T-cell (primary cell): ENCODE measurements at regions not wholly inside any gene's neighbourhood (a gene's known extent, or its start where the extent isn't known, plus 50 kb on each side); places are given as distances from the start of the nearest gene placed in this dataset.

ENCODE experiments used
- ATAC-seq, 4 experiments: fragments of 200-7000 bp in 3 of 4; fragments of 150-1000 bp in 1 of 4; cut with Tn5 transposase; replicated peaks in 1 of 4; 1 replicate in 3 of 4; 2 replicates in 1 of 4; pipeline ENCODE4 v1.10.0; 2021; ENCODE audit warnings: moderate library complexity in 3 of 4, mild to moderate bottlenecking in 2 of 4, moderate number of reproducible peaks in 1 of 4
- CTCF ChIA-PET, 2 donors: fragments of 300-600 bp; sonication (Branson Sonifier 250); formaldehyde crosslinking; loops; one replicate each; lab custom pipeline; 2022; ENCODE audit warnings: antibody characterized with exemption in 2 of 2; lab: Charles Lee
- POLR2A ChIA-PET, 2 donors: fragments of 300-600 bp; sonication (Branson Sonifier 250); formaldehyde crosslinking; loops; one replicate each; lab custom pipeline; 2022; ENCODE audit warnings: antibody characterized with exemption in 2 of 2; lab: Charles Lee
- DNase-seq, 35 experiments: peaks; one replicate each; pipeline versions ENCODE4 v3.0.0 to v3.0.0-alpha.2; 2013 to 2023
- H3K27ac ChIP-seq: one replicate; pipeline ENCODE4 v1.5.1; 2013; ENCODE audit warnings: low read length
- H3K27me3 ChIP-seq, 2 experiments: replicated peaks in 1 of 2; 1 replicate in 1 of 2; 2 replicates in 1 of 2; pipeline versions ENCODE4 v1.6.1 to v1.7.0; 2013; ENCODE audit warnings: low read length in 1 of 2, mixed read lengths in 1 of 2; ENCODE audit not compliant: control insufficient read depth in 2 of 2, insufficient read depth in 2 of 2; ENCODE audit errors: extremely low read depth in 1 of 2
- H3K36me3 ChIP-seq, 2 donors: 1 replicate in 1 of 2; 2 replicates in 1 of 2; pipeline versions ENCODE4 v1.6.1 to v1.7.0; 2013; ENCODE audit warnings: low read length in 1 of 2; ENCODE audit not compliant: control insufficient read depth in 2 of 2, insufficient read depth in 1 of 2; ENCODE audit errors: extremely low read depth in 1 of 2
- H3K4me1 ChIP-seq, 2 experiments: 1 replicate in 1 of 2; 2 replicates in 1 of 2; pipeline versions ENCODE4 v1.6.1 to v1.7.0; 2013; ENCODE audit warnings: low read length in 2 of 2, mixed read lengths in 1 of 2; ENCODE audit not compliant: insufficient read depth in 2 of 2, control insufficient read depth in 1 of 2; ENCODE audit errors: extremely low read depth in 1 of 2
- H3K4me3 ChIP-seq, 2 donors: 1 replicate in 1 of 2; 2 replicates in 1 of 2; pipeline versions ENCODE4 v1.5.1 to v1.7.0; 2013; ENCODE audit warnings: mild to moderate bottlenecking in 2 of 2, low read length in 1 of 2, moderate library complexity in 1 of 2; ENCODE audit not compliant: control insufficient read depth in 1 of 2; ENCODE audit errors: extremely low read depth in 1 of 2
- H3K9me3 ChIP-seq: 2 replicates; pipeline ENCODE4 v1.7.0; 2013
- H3K27ac Mint-ChIP-seq, 2 donors: one replicate each; pipeline ENCODE4 v1.8.0; 2020 to 2021; ENCODE audit warnings: mild to moderate bottlenecking in 2 of 2, mixed read lengths in 2 of 2
- H3K27me3 Mint-ChIP-seq, 2 donors: one replicate each; pipeline ENCODE4 v1.8.0; 2021 to 2022; ENCODE audit warnings: mixed read lengths in 2 of 2
- H3K36me3 Mint-ChIP-seq: one replicate; pipeline ENCODE4 v1.8.0; 2021; ENCODE audit warnings: mixed read lengths
- H3K4me1 Mint-ChIP-seq, 3 donors: one replicate each; pipeline ENCODE4 v1.8.0; 2020 to 2022; ENCODE audit warnings: mixed read lengths in 3 of 3, mild to moderate bottlenecking in 1 of 3
- H3K4me3 Mint-ChIP-seq, 3 donors: one replicate each; pipeline ENCODE4 v1.8.0; 2020 to 2022; ENCODE audit warnings: mild to moderate bottlenecking in 3 of 3, mixed read lengths in 3 of 3, moderate library complexity in 3 of 3
- H3K9me3 Mint-ChIP-seq, 3 donors: one replicate each; pipeline ENCODE4 v1.8.0; 2020 to 2022; ENCODE audit warnings: mixed read lengths in 3 of 3
- WGBS: methylation state at CpG from one replicate; pipeline ENCODE4 v1.1.5; 2013; ENCODE audit warnings: missing lambda C conversion rate; ENCODE audit not compliant: insufficient coverage; 5-methylcytosine and 5-hydroxymethylcytosine counted together

DNA sequence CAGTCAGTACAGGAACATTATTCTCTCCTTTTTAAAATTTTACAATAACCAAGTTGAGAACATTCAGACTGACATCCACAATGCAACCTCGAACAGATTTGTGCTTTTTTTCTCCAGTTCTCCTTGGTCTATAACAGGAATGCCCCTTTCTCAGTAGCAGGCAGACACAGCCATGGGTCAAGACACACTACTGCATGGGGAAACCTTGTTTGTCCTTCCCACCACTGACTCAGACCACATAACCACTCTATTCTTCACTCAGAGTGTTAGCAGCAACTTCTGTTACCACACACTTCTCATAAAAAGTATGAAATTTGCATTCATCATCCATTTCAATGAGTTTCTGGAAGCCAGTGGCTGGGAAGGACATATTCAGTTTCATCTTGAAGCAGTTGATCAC lies 421.7 kb downstream of the ADRA2A start:
- WGBS, result 25% methylated on average over 1 of the region's 1 CpG
- Mint-ChIP-seq H3K9me3 (peaks cover 2 to 13% (median 5%) of the 10 kb centered on the region in 3 donors), H3K36me3 (no peaks in the 10 kb centered on the region), H3K27ac (no peak overlapping the region), H3K4me3 (no peak overlapping the region), H3K27me3 (peaks cover 16 to 21% of the 10 kb centered on the region in 2 donors), H3K4me1 (no peaks in the 10 kb centered on the region)
- H3K4me1 ChIP-seq, result no peaks in the 10 kb centered on the region
- ATAC-seq, result no peak
- POLR2A ChIA-PET, result no interaction called here
- no peaks in the 10 kb centered on the region for H3K36me3 ChIP-seq
- H3K27ac ChIP-seq, result no peak overlapping the region
- CTCF ChIA-PET, result no interaction called here
- no peak overlapping the region for H3K4me3 ChIP-seq
- no peak for DNase-seq
- H3K9me3 ChIP-seq, result no peaks in the 10 kb centered on the region
- peaks cover 0 to 3% of the 10 kb centered on the region in 2 experiments for H3K27me3 ChIP-seq

DNA sequence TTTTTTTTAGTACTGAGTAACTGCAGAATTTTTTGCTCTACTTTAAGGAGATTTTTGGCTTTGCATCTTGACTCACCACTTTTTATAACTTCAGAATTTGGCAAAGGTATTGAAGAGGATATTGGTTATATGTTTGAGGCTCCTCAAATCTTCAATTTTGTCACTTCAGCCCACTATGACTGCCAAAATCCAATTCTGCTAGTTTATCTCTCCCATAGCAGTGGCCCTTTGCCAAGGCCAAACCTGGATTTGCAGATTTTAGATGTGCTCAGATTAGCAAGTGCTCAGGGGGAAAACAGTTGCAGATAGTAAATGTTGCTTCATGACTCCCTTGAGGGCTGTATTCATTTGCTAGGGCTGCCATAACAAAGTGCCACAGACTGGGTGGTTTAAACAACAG lies 427.5 kb downstream of the ADRA2A start:
- Histone ChIP-seq H3K27ac (no peak overlapping the region), H3K27me3 (no peaks in the 10 kb centered on the region), H3K36me3 (no peaks in the 10 kb centered on the region), H3K4me3 (no peak overlapping the region), H3K4me1 (no peaks in the 10 kb centered on the region), H3K9me3 (no peaks in the 10 kb centered on the region)
- DNase-seq (no peak), ATAC-seq (no peak)
- CTCF ChIA-PET, result no interaction called here
- H3K4me1 Mint-ChIP-seq, result no peaks in the 10 kb centered on the region
- peaks cover 3 to 11% (median 4%) of the 10 kb centered on the region in 3 donors for H3K9me3 Mint-ChIP-seq
- POLR2A ChIA-PET, result no interaction called here
- no peak overlapping the region for H3K27ac Mint-ChIP-seq
- no peaks in the 10 kb centered on the region for H3K36me3 Mint-ChIP-seq
- H3K4me3 Mint-ChIP-seq, result no peak overlapping the region
- peaks cover 4 to 7% of the 10 kb centered on the region in 2 donors for H3K27me3 Mint-ChIP-seq

DNA sequence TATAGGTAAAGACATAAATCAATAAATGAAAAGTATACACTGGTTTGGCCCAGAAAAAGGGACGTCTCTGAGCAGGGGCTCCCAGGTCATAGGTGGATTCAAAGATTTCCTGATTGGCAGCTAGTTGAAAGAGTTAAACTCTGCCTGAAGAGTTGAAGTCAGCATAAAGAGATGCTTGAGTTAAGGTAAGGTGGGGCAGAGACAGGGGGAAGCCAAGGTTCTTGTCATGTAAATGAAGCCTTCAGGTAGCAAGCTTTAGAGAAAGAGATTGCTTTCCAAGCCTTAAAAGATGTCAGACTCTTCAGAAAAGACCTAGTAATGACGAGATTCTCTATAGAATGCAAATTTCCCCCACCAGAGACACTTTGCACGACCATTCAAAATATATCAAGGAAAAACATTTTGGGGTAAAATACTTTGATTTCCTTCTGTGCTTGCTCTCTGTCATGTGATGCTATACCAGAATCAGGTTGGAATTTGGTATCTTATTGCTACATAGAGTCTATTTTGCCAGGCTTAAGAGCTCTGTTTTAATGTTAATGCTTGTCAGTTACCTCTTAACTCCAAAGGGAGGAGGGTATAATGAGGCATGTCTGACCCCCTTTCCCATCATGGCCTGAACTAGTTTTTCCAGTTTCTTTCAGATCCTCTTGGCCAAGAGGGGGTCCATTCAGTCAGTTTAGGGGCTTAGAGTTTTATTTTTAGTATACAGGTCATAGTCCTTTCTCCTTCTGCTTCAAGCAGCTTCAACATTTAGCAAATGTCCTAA lies 429.6 kb downstream of the ADRA2A start:
- no peaks in the 10 kb centered on the region for H3K36me3 ChIP-seq
- Mint-ChIP-seq H3K27me3 (peaks cover 7 to 11% of the 10 kb centered on the region in 2 donors), H3K4me3 (no peak overlapping the region), H3K27ac (no peak overlapping the region), H3K9me3 (peaks cover 3 to 11% (median 4%) of the 10 kb centered on the region in 3 donors), H3K36me3 (no peaks in the 10 kb centered on the region), H3K4me1 (no peaks in the 10 kb centered on the region)
- no peaks in the 10 kb centered on the region for H3K9me3 ChIP-seq
- H3K4me1 ChIP-seq, result no peaks in the 10 kb centered on the region
- H3K27me3 ChIP-seq, result no peaks in the 10 kb centered on the region
- ChIA-PET CTCF (no interaction called here), POLR2A (no interaction called here)
- ATAC-seq (no peak), DNase-seq (no peak)
- WGBS, result 20% methylated on average over 1 of the region's 3 CpGs
- no peak overlapping the region for H3K27ac ChIP-seq
- no peak overlapping the region for H3K4me3 ChIP-seq

DNA sequence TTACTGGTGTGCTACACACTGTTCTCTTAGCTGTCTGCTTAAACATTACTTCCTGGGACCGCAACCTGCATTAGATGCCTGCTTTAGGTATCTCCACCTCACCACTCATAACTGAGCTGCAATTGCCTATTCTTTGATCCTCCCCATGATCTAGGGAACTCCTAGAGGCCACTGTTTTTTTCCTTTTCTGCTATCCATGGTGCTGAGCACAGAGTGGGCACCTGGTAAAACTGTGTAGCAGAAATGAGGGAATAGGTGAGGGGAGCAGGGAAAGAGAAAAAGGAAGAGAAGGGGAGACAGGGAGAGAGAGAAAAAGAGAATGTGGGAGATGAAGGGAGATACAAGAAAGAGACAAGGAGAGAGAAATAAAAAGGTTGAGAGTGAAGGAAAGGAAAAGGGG lies 434.9 kb downstream of the ADRA2A start:
- POLR2A ChIA-PET, result no interaction called here
- no peaks in the 10 kb centered on the region for H3K4me1 Mint-ChIP-seq
- ATAC-seq, result no peak
- no peak overlapping the region for H3K27ac Mint-ChIP-seq
- DNase-seq, result no peak
- Histone ChIP-seq H3K36me3 (no peaks in the 10 kb centered on the region), H3K9me3 (no peaks in the 10 kb centered on the region), H3K27ac (no peak overlapping the region), H3K27me3 (no peaks in the 10 kb centered on the region), H3K4me3 (no peak overlapping the region), H3K4me1 (no peaks in the 10 kb centered on the region)
- H3K9me3 Mint-ChIP-seq, result no peaks in the 10 kb centered on the region
- H3K36me3 Mint-ChIP-seq, result no peaks in the 10 kb centered on the region
- CTCF ChIA-PET, result no interaction called here
- H3K27me3 Mint-ChIP-seq, result peaks cover 4 to 7% of the 10 kb centered on the region in 2 donors
- H3K4me3 Mint-ChIP-seq, result no peak overlapping the region
- whole genome bisulfite sequencing, result 100% methylated on average over 1 of the region's 1 CpG

DNA sequence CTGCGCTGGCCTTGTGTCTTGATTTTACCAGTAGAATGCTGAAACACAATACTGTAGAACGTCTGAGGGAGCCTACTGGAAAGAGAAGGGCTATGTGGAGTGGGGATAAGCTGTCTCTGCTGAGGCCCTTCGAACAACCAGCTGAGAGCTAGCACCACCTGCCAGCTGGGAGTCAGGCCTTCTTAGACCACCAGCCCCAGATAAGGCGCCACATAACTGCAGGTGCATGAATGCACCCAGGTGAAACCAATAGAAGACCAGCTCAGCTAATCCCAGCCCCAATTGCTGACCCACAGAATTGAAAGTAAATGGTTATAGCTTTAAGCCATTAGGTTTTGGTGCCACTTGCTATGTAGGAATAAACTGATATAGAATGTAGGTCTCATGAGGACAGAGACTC lies 438.4 kb downstream of the ADRA2A start:
- CTCF ChIA-PET, result no interaction called here
- no peaks in the 10 kb centered on the region for H3K9me3 Mint-ChIP-seq

DNA sequence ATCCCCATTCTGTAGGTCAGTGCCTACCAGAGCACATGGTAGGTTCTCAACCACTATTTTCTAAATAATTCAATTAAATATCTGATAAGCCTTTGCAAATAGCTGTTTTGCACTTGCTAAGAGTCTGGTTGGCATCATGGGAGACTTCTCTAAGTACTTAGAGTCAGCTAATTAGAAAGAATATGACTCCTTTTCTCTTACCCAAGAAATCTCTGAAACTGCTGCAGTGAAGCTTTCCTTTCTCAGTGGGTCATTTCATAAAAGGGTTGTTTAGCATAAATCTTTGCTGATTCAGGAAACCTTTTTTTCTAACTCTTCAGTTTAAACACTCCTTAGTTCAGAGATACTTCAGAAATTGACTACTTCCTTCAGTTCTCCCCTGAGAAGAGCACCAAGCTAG lies 438.9 kb downstream of the ADRA2A start:
- H3K4me3 Mint-ChIP-seq, result no peak overlapping the region
- H3K27ac Mint-ChIP-seq, result no peak overlapping the region
- Histone ChIP-seq H3K4me3 (no peak overlapping the region), H3K9me3 (no peaks in the 10 kb centered on the region), H3K36me3 (no peaks in the 10 kb centered on the region), H3K4me1 (no peaks in the 10 kb centered on the region), H3K27me3 (no peaks in the 10 kb centered on the region), H3K27ac (no peak overlapping the region)
- ChIA-PET CTCF (no interaction called here), POLR2A (no interaction called here)
- H3K36me3 Mint-ChIP-seq, result no peaks in the 10 kb centered on the region
- no peaks in the 10 kb centered on the region for H3K4me1 Mint-ChIP-seq
- ATAC-seq (no peak), DNase-seq (no peak)
- no peaks in the 10 kb centered on the region for H3K9me3 Mint-ChIP-seq
- no peaks in the 10 kb centered on the region for H3K27me3 Mint-ChIP-seq

More for the DNA sequence above, 438.4 kb downstream of the ADRA2A start:
- Histone ChIP-seq H3K27me3 (no peaks in the 10 kb centered on the region), H3K36me3 (no peaks in the 10 kb centered on the region), H3K9me3 (no peaks in the 10 kb centered on the region), H3K27ac (no peak overlapping the region), H3K4me3 (no peak overlapping the region), H3K4me1 (no peaks in the 10 kb centered on the region)
- no peak overlapping the region for H3K27ac Mint-ChIP-seq
- no peaks in the 10 kb centered on the region for H3K4me1 Mint-ChIP-seq
- WGBS, result 65% methylated on average over 3 of the region's 4 CpGs
- H3K27me3 Mint-ChIP-seq, result peaks cover 0 to under 1% of the 10 kb centered on the region in 2 donors
- POLR2A ChIA-PET, result no interaction called here
- no peak for ATAC-seq
- no peak for DNase-seq
- no peaks in the 10 kb centered on the region for H3K36me3 Mint-ChIP-seq
- no peak overlapping the region for H3K4me3 Mint-ChIP-seq

DNA sequence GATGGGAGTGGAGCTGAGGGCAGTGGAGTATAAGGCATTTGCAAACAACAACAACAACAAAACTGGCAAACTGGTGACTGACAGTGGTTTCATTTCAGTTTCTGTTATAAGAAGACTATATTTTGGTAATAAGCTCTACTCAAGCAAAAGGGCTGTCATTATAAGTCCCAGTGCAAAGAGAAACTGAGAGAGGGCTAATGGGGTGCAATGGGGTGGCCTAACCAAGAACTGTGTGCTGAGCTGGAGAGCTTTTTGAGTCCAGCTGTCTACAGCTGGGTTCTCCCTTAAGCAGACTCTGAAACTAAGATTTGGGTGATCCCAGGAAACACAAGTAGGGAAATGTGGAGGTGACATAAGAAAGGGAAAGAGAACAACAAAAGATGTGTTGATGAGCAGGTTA lies 439.3 kb downstream of the ADRA2A start:
- H3K27ac ChIP-seq, result no peak overlapping the region
- H3K4me1 ChIP-seq, result no peaks in the 10 kb centered on the region
- no peaks in the 10 kb centered on the region for H3K4me1 Mint-ChIP-seq
- no peaks in the 10 kb centered on the region for H3K27me3 Mint-ChIP-seq
- no peak overlapping the region for H3K27ac Mint-ChIP-seq
- H3K9me3 Mint-ChIP-seq, result no peaks in the 10 kb centered on the region
- no peak overlapping the region for H3K4me3 Mint-ChIP-seq
- H3K36me3 ChIP-seq, result no peaks in the 10 kb centered on the region
- H3K4me3 ChIP-seq, result no peak overlapping the region
- no peaks in the 10 kb centered on the region for H3K27me3 ChIP-seq
- POLR2A ChIA-PET, result no interaction called here
- DNase-seq (no peak), ATAC-seq (no peak)
- no peaks in the 10 kb centered on the region for H3K36me3 Mint-ChIP-seq
- H3K9me3 ChIP-seq, result no peaks in the 10 kb centered on the region
- CTCF ChIA-PET, result no interaction called here
